22Rv1 (cell line): ENCODE measurements at regions not wholly inside any gene's neighbourhood (a gene's known extent, or its start where the extent isn't known, plus 50 kb on each side); places are given as distances from the start of the nearest gene placed in this dataset.
A peak's percentile ranks its signal among the peaks of the same experiment; 100 is the strongest.

Experiments
- H3K27ac ChIP-seq: fragments of 450-650 bp; 2 replicates; pipeline ENCODE4 v1.5.1; 2017
- CTCF ChIP-seq: fragments of 450-650 bp; IDR thresholded peaks from 2 replicates; pipeline ENCODE4 v1.5.1; 2017; ENCODE audit warnings: mild to moderate bottlenecking
- ZFX ChIP-seq: fragments of 450-650 bp; IDR thresholded peaks from 2 replicates; pipeline ENCODE4 v1.6.1; 2017; ENCODE audit warnings: antibody characterized with exemption, borderline replicate concordance

- no peak overlapping the region for H3K27ac ChIP-seq
- TF ChIP-seq CTCF (no peak), ZFX (no peak)
These were observed 171.1 kb downstream of the GASK1B start for GRCh38 chr4:158001756-158002155.

DNA sequence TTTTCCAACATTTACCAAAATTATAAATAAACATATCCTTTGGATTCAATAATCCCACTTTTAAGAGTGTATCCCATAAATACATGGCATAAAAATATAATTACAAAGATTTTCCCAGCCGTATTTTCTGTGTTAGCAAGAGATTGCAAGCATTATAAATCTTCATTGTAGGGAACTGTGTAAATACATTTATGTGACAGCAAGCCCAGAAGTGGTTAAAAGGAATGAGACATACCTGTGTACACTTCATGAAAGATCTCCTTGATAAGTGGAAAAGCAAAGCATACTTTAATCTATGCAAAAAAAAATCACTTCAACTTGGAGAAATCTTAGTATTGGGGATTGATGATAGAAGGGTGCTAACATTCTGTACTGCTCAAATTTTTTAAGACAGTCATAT, 173.1 kb downstream of the GASK1B start:
- no peak overlapping the region for H3K27ac ChIP-seq
- TF ChIP-seq ZFX: no peak
- no peak for TF ChIP-seq CTCF

GRCh38 chr4:157997296-157997695, 175.5 kb downstream of the GASK1B start:
- peak overlapping the region; percentile 82 for H3K27ac ChIP-seq
- TF ChIP-seq ZFX: no peak
- TF ChIP-seq CTCF: no peak

GRCh38 chr4:157996061-157997028, 176.5 kb downstream of the GASK1B start:
- H3K27ac ChIP-seq: peak overlapping the region; percentile 82

GRCh38 chr4:157994863-157995262, 178.0 kb downstream of the GASK1B start:
- H3K27ac ChIP-seq: peak overlapping the region; percentile 82
- no peak for TF ChIP-seq ZFX
- TF ChIP-seq CTCF: no peak

More at GRCh38 chr4:157996061-157997028, 176.5 kb downstream of the GASK1B start:
- no peak for TF ChIP-seq ZFX
- TF ChIP-seq CTCF: no peak

- peak overlapping the region; percentile 82 for H3K27ac ChIP-seq
These were observed 179.6 kb downstream of the GASK1B start for GRCh38 chr4:157992948-157993839.

More at GRCh38 chr4:157992948-157993839, 179.6 kb downstream of the GASK1B start:
- TF ChIP-seq ZFX (no peak), CTCF (no peak)
